Fibroblast of lung (primary cell): ENCODE measurements at regions not wholly inside any gene's neighbourhood (a gene's known extent, or its start where the extent isn't known, plus 50 kb on each side); places are given as distances from the start of the nearest gene placed in this dataset.

Experiments used
- CTCF ChIP-seq, 2 donors: IDR thresholded peaks in 1 of 2; conservative IDR thresholded peaks in 1 of 2; 1 replicate in 1 of 2; 2 replicates in 1 of 2; pipeline ENCODE4 v1.5.1; 2011 to 2012; ENCODE audit warnings: low read length in 2 of 2, control low read depth in 1 of 2, inconsistent platforms in 1 of 2, low read depth in 1 of 2, mild to moderate bottlenecking in 1 of 2
- EZH2 ChIP-seq: IDR thresholded peaks from 2 replicates; pipeline ENCODE4 v1.5.1; 2012; ENCODE audit warnings: low read length, control low read depth, mild to moderate bottlenecking; ENCODE audit errors: missing control alignments

GRCh38 chr4:138112389-138112788 is 129.8 kb downstream of the SLC7A11 start:
- TF ChIP-seq EZH2 (no peak), CTCF (conservative IDR thresholded peaks at IDR 0.05 in 1 of 2, IDR thresholded peaks at IDR 0.05 in 1 of 2; ENCODE audit: low read depth in 1 of 2, low read length in 2 of 2) (no peak)
